ENCODE measurements at regions not wholly inside any gene's neighbourhood (a gene's known extent, or its start where the extent isn't known, plus 50 kb on each side); places are given as distances from the start of the nearest gene placed in this dataset.
"Not testable (repeated sequence)": the region's sequence is repeated elsewhere in the genome, so short reads cannot be mapped to it uniquely, and the experiment has no call there.

- H3K36me3 ChIP-seq (replicated peaks in 1 of 2; ENCODE audit: insufficient read depth in 1 of 2, low read depth in 2 of 2); intact Hi-C loops (cut with DNase I); H3K4me1 ChIP-seq; H3K27me3 ChIP-seq; H3K9me3 ChIP-seq; H3K4me3 ChIP-seq; H3K27ac ChIP-seq; ATAC-seq; DNase-seq: not testable (repeated sequence)
- WGBS, 2 donors = 62 to 65% methylated on average over 4 of the region's 4 CpGs
These were observed 123.9 kb downstream of the MREG start for GRCh38 chr2:215889240-215889969.

- H3K4me3 ChIP-seq = no peak overlapping the region
- H3K36me3 ChIP-seq (replicated peaks in 1 of 2; ENCODE audit: insufficient read depth in 1 of 2, low read depth in 2 of 2) = no peaks in the 10 kb centered on the region
- H3K27me3 ChIP-seq = no peaks in the 10 kb centered on the region
- H3K9me3 ChIP-seq = no peaks in the 10 kb centered on the region
- no peak for TF ChIP-seq POLR2A (IDR thresholded peaks at IDR 0.05)
- no peak for TF ChIP-seq CTCF (IDR thresholded peaks at IDR 0.05)
- 35 to 52% methylated on average over 2 of the region's 2 CpGs for WGBS, 2 donors
- ATAC-seq = no peak
- no peak for DNase-seq
- no peak overlapping the region for H3K27ac ChIP-seq
- no peaks in the 10 kb centered on the region for H3K4me1 ChIP-seq
- intact Hi-C loops (cut with DNase I) = no loop called here
These were observed 124.7 kb downstream of the MREG start for GRCh38 chr2:215888680-215889079.

- ATAC-seq (no peak), DNase-seq (no peak)
- Histone ChIP-seq H3K36me3 (replicated peaks in 1 of 2; ENCODE audit: insufficient read depth in 1 of 2, low read depth in 2 of 2) (no peaks in the 10 kb centered on the region), H3K9me3 (no peaks in the 10 kb centered on the region), H3K27me3 (no peaks in the 10 kb centered on the region), H3K4me1 (no peaks in the 10 kb centered on the region), H3K27ac (no peak overlapping the region), H3K4me3 (no peak overlapping the region)
- intact Hi-C loops (cut with DNase I) = no loop called here
- TF ChIP-seq POLR2A (IDR thresholded peaks at IDR 0.05) (no peak), CTCF (IDR thresholded peaks at IDR 0.05) (no peak)
- WGBS, 2 donors = 81 to 91% methylated on average over 2 of the region's 2 CpGs
These were observed 126.0 kb downstream of the MREG start for GRCh38 chr2:215887303-215887702.

GRCh38 chr2:215886022-215886421 is 127.3 kb downstream of the MREG start:
- H3K27me3 ChIP-seq = no peaks in the 10 kb centered on the region
- TF ChIP-seq CTCF (IDR thresholded peaks at IDR 0.05) (no peak), POLR2A (IDR thresholded peaks at IDR 0.05) (no peak)
- 93 to 95% methylated on average over 7 of the region's 7 CpGs for WGBS, 2 donors
- no peak overlapping the region for H3K4me3 ChIP-seq
- H3K36me3 ChIP-seq (replicated peaks in 1 of 2; ENCODE audit: insufficient read depth in 1 of 2, low read depth in 2 of 2) = no peaks in the 10 kb centered on the region
- DNase-seq = no peak
- intact Hi-C loops (cut with DNase I) = no loop called here
- no peaks in the 10 kb centered on the region for H3K9me3 ChIP-seq
- no peaks in the 10 kb centered on the region for H3K4me1 ChIP-seq
- H3K27ac ChIP-seq = no peak overlapping the region
- no peak for ATAC-seq

GRCh38 chr2:215885536-215885935 is 127.8 kb downstream of the MREG start:
- no peak overlapping the region for H3K27ac ChIP-seq
- intact Hi-C loops (cut with DNase I) = no loop called here
- no peaks in the 10 kb centered on the region for H3K36me3 ChIP-seq (replicated peaks in 1 of 2; ENCODE audit: insufficient read depth in 1 of 2, low read depth in 2 of 2)
- H3K4me1 ChIP-seq = no peaks in the 10 kb centered on the region
- no peak overlapping the region for H3K4me3 ChIP-seq
- 51 to 56% methylated on average over 2 of the region's 2 CpGs for WGBS, 2 donors
- no peak for TF ChIP-seq CTCF (IDR thresholded peaks at IDR 0.05)
- no peak for TF ChIP-seq POLR2A (IDR thresholded peaks at IDR 0.05)
- DNase-seq = no peak
- H3K27me3 ChIP-seq = no peaks in the 10 kb centered on the region
- no peaks in the 10 kb centered on the region for H3K9me3 ChIP-seq
- ATAC-seq = no peak

Data from body of pancreas (tissue), 4 donors.